ENCODE measurements at regions not wholly inside any gene's neighbourhood (a gene's known extent, or its start where the extent isn't known, plus 50 kb on each side); places are given as distances from the start of the nearest gene placed in this dataset.

- TF ChIP-seq CTCF (IDR thresholded peaks at IDR 0.05) (no peak), POLR2A (IDR thresholded peaks at IDR 0.05) (no peak)
Measured at GRCh38 chr6:166739117-166739975, 112.3 kb upstream of the RPS6KA2 start.
